ENCODE measurements at regions not wholly inside any gene's neighbourhood (a gene's known extent, or its start where the extent isn't known, plus 50 kb on each side); places are given as distances from the start of the nearest gene placed in this dataset.

DNA sequence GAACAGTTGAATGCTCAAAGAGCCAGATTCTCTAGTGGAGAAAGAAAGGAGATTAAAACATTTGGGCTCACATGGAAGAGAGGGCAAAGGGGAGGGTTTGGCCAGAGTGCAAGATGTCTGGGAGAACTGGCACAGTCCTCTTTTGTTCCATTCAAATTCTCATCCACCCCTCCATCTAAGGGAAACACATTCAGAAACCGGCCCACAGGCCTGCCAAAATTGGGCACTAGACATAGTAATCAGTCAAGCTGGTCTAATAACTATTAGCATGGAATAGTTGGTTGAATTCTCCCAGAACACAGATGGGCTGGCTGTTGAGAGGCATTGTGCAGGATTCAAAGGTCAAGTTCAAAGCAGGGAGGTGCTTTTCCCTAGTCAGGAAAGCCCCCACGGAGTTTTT, 341.4 kb upstream of the IRAK1BP1 start:
- TF ChIP-seq, protein P1, sequence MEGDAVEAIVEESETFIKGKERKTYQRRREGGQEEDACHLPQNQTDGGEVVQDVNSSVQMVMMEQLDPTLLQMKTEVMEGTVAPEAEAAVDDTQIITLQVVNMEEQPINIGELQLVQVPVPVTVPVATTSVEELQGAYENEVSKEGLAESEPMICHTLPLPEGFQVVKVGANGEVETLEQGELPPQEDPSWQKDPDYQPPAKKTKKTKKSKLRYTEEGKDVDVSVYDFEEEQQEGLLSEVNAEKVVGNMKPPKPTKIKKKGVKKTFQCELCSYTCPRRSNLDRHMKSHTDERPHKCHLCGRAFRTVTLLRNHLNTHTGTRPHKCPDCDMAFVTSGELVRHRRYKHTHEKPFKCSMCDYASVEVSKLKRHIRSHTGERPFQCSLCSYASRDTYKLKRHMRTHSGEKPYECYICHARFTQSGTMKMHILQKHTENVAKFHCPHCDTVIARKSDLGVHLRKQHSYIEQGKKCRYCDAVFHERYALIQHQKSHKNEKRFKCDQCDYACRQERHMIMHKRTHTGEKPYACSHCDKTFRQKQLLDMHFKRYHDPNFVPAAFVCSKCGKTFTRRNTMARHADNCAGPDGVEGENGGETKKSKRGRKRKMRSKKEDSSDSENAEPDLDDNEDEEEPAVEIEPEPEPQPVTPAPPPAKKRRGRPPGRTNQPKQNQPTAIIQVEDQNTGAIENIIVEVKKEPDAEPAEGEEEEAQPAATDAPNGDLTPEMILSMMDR (IDR thresholded peaks at IDR 0.05): no peak
- TF ChIP-seq POLR2AphosphoS5 (IDR thresholded peaks at IDR 0.05): no peak
- TF ChIP-seq POLR2A (IDR thresholded peaks at IDR 0.05): no peak

Measured in suprapubic skin (tissue), 4 donors.